ENCODE measurements at regions not wholly inside any gene's neighbourhood (a gene's known extent, or its start where the extent isn't known, plus 50 kb on each side); places are given as distances from the start of the nearest gene placed in this dataset.

DNA sequence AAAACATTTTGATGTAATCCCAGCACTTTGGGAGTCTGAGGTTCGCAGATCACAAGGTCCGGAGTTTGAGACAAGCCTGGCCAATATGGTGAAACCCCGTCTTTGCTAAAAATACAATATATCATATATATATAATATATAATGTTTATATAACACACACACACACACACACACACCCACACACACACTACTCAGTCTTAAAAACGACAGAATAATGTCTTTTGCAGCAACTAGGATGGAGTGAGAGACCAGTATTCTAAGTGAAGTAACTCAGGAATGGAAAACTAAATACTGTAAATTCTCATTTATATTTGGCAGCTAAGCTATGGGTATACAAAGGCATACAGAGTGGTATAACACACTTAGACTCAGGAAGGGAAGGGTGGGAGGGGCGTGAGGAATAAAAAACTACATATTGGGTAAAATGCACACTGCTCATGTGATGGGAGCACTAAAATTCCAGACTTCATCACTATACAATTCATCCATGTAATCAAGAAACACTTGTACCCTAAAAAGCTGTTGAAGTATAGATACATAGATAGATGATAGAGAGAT is 231.2 kb upstream of the SEMA3A start:
- TF ChIP-seq, protein P1, sequence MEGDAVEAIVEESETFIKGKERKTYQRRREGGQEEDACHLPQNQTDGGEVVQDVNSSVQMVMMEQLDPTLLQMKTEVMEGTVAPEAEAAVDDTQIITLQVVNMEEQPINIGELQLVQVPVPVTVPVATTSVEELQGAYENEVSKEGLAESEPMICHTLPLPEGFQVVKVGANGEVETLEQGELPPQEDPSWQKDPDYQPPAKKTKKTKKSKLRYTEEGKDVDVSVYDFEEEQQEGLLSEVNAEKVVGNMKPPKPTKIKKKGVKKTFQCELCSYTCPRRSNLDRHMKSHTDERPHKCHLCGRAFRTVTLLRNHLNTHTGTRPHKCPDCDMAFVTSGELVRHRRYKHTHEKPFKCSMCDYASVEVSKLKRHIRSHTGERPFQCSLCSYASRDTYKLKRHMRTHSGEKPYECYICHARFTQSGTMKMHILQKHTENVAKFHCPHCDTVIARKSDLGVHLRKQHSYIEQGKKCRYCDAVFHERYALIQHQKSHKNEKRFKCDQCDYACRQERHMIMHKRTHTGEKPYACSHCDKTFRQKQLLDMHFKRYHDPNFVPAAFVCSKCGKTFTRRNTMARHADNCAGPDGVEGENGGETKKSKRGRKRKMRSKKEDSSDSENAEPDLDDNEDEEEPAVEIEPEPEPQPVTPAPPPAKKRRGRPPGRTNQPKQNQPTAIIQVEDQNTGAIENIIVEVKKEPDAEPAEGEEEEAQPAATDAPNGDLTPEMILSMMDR (IDR thresholded peaks at IDR 0.05; ENCODE audit: insufficient read depth, low read length, poor library complexity, severe bottlenecking) = no peak
- DNase-seq (ENCODE audit: extremely low read depth, insufficient read length) = no peak
- Histone ChIP-seq H3K4me3 (replicated peaks; ENCODE audit: low read depth, low read length) (no peak overlapping the region), H3K27me3 (replicated peaks; ENCODE audit: control insufficient read depth, insufficient read depth, low read length) (no peaks in the 10 kb centered on the region), H3K36me3 (ENCODE audit: control insufficient read depth, insufficient read depth, low read length) (no peaks in the 10 kb centered on the region)

DNA sequence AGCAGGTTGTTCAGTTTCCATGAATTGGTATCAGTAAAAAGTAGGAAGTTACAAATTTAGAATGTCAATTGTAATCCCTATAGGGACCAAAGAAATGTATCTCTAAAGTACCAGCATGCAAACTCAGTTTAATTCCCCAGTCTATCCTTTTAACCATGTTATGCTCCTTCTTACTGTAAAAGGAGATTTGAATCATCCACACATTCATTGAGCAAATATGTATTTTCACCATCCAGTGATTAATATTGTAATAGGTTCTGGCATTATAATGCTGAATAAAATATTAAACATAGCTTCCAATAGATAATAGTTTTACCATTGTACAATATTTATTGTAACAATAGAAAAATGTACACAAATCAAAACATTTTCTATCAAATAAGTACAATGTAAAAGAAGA is 228.2 kb upstream of the SEMA3A start:
- no peaks in the 10 kb centered on the region for H3K36me3 ChIP-seq (ENCODE audit: control insufficient read depth, insufficient read depth, low read length)
- no peak overlapping the region for H3K4me3 ChIP-seq (replicated peaks; ENCODE audit: low read depth, low read length)
- no peak for DNase-seq (ENCODE audit: extremely low read depth, insufficient read length)
- TF ChIP-seq, protein P1 (IDR thresholded peaks at IDR 0.05; ENCODE audit: insufficient read depth, low read length, poor library complexity, severe bottlenecking) = no peak
- H3K27me3 ChIP-seq (replicated peaks; ENCODE audit: control insufficient read depth, insufficient read depth, low read length) = no peaks in the 10 kb centered on the region

DNA sequence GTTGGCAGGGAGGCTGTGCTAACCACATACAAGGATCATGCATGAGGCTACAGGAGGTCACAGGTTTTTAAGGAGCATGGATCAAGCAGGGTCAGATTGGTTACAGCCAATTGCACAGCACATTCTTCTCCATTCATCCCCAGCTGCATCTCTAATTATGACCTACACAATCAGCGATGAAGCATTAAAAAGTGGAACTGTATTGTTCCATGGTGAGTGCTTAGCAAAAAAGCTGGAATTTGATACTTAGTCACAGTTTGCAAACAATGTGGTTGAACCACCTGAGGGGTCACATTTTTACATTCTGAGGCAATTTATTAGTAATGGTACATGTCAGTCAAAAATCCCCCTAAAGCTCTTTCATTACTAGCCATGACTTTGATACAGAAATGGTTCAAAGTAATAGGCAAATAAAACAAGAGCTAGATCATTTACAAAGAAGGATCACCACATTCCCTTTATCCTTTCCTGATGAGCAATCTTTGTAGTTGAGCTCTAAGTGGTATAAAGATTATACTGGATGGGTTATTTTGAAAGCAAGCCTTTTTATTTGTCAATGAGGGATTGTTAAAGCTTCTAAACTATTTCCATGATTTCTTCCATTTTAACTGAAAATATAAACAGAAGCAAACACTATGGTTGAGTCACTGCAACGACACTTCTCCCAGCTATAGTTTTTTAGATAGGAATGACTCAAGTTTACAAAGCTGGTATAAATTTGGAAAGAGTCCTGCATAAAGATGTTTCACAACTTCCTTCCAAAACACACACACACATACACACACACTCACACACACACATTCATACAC is 217.8 kb upstream of the SEMA3A start:
- H3K27me3 ChIP-seq (replicated peaks; ENCODE audit: control insufficient read depth, insufficient read depth, low read length) = no peaks in the 10 kb centered on the region
- no peaks in the 10 kb centered on the region for H3K36me3 ChIP-seq (ENCODE audit: control insufficient read depth, insufficient read depth, low read length)
- no peak for DNase-seq (ENCODE audit: extremely low read depth, insufficient read length)
- TF ChIP-seq, protein P1 (IDR thresholded peaks at IDR 0.05; ENCODE audit: insufficient read depth, low read length, poor library complexity, severe bottlenecking) = no peak
- H3K4me3 ChIP-seq (replicated peaks; ENCODE audit: low read depth, low read length) = no peak overlapping the region

DNA sequence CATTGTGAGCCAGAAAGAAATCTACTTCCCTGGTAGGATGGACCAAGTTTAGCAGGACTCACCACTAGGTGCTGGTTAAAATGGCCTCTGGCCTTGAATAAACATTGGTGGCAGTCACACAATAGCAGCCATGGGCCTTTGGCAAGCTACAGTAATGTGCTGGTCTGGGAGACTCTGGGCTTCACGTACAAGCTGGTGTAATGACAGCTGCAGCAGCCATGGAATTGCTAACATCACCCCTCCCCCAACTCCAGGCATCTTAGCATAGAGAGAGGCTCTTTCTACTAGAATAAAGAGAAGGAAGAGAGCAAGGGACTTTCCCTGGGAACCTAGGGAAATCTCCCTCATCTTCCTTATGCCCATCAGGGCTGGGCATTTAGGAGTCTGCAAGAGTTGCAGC is 205.1 kb upstream of the SEMA3A start:
- Histone ChIP-seq H3K36me3 (ENCODE audit: control insufficient read depth, insufficient read depth, low read length) (no peaks in the 10 kb centered on the region), H3K27me3 (replicated peaks; ENCODE audit: control insufficient read depth, insufficient read depth, low read length) (no peaks in the 10 kb centered on the region), H3K4me3 (replicated peaks; ENCODE audit: low read depth, low read length) (no peak overlapping the region)
- DNase-seq (ENCODE audit: extremely low read depth, insufficient read length) = no peak
- TF ChIP-seq, protein P1 (IDR thresholded peaks at IDR 0.05; ENCODE audit: insufficient read depth, low read length, poor library complexity, severe bottlenecking) = no peak

DNA sequence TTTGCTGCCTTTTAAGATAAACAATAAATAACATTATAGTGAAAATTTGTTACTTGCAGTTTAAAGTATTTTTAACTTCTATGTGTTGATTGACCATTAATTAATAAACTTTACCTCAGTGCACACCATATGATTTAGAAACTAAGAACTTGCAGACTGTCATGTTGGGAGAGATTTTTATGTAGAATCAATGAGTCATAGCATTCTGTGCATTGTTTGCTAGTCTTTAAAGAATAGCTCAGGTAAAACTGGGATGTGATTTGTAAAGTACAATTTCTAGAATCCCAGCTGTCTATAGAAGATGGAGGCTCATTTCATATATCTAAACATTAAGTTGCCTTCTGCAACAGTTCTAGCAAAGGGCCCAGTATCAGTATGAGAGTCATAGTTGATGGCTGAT is 199.6 kb upstream of the SEMA3A start:
- Histone ChIP-seq H3K27me3 (replicated peaks; ENCODE audit: control insufficient read depth, insufficient read depth, low read length) (no peaks in the 10 kb centered on the region), H3K36me3 (ENCODE audit: control insufficient read depth, insufficient read depth, low read length) (no peaks in the 10 kb centered on the region), H3K4me3 (replicated peaks; ENCODE audit: low read depth, low read length) (no peak overlapping the region)
- TF ChIP-seq, protein P1 (IDR thresholded peaks at IDR 0.05; ENCODE audit: insufficient read depth, low read length, poor library complexity, severe bottlenecking) = no peak
- DNase-seq (ENCODE audit: extremely low read depth, insufficient read length) = no peak
